PC-9 (cell line): ENCODE measurements at regions not wholly inside any gene's neighbourhood (a gene's known extent, or its start where the extent isn't known, plus 50 kb on each side); places are given as distances from the start of the nearest gene placed in this dataset.

Source experiments
- EZH2 ChIP-seq: fragments of 200-600 bp; sonication (generic); IDR thresholded peaks from 2 replicates; pipeline ENCODE4 v1.8.0; 2017; ENCODE audit warnings: antibody characterized with exemption, low read depth
- TF ChIP-seq, protein P1 (sequence below): fragments of 200-600 bp; sonication (generic); conservative IDR thresholded peaks from 2 replicates; pipeline ENCODE4 v1.6.1; 2017; ENCODE audit warnings: mixed run types, antibody characterized with exemption, mild to moderate bottlenecking, moderate library complexity

GRCh38 chr4:187849556-187850225 is 145.9 kb upstream of the ZFP42 start:
- TF ChIP-seq, protein P1, sequence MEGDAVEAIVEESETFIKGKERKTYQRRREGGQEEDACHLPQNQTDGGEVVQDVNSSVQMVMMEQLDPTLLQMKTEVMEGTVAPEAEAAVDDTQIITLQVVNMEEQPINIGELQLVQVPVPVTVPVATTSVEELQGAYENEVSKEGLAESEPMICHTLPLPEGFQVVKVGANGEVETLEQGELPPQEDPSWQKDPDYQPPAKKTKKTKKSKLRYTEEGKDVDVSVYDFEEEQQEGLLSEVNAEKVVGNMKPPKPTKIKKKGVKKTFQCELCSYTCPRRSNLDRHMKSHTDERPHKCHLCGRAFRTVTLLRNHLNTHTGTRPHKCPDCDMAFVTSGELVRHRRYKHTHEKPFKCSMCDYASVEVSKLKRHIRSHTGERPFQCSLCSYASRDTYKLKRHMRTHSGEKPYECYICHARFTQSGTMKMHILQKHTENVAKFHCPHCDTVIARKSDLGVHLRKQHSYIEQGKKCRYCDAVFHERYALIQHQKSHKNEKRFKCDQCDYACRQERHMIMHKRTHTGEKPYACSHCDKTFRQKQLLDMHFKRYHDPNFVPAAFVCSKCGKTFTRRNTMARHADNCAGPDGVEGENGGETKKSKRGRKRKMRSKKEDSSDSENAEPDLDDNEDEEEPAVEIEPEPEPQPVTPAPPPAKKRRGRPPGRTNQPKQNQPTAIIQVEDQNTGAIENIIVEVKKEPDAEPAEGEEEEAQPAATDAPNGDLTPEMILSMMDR: no peak
- TF ChIP-seq EZH2: no peak
